Smooth muscle cell (in vitro differentiated cells): ENCODE measurements at regions not wholly inside any gene's neighbourhood (a gene's known extent, or its start where the extent isn't known, plus 50 kb on each side); places are given as distances from the start of the nearest gene placed in this dataset.

Source experiments
- DNase-seq: peaks from one replicate; lab custom pipeline; 2025; ENCODE audit not compliant: unreplicated experiment; lab: John Stamatoyannopoulos, UW
- H2AFZ ChIP-seq: fragments of 200-600 bp; sonication (generic); 2 replicates; pipeline ENCODE4 v1.6.0; 2016; ENCODE audit warnings: antibody characterized with exemption, low read depth, mild to moderate bottlenecking
- H3F3A ChIP-seq: fragments of 200-600 bp; sonication (generic); 2 replicates; pipeline ENCODE4 v1.6.0; 2017; ENCODE audit warnings: antibody characterized with exemption, low read depth
- H3K27ac ChIP-seq: fragments of 200-600 bp; sonication (generic); 2 replicates; pipeline ENCODE4 v1.5.1; 2016; ENCODE audit warnings: low read depth, mild to moderate bottlenecking
- H3K27me3 ChIP-seq: fragments of 200-600 bp; sonication (generic); 2 replicates; pipeline ENCODE4 v1.6.1; 2016; ENCODE audit warnings: low read depth, mild to moderate bottlenecking
- H3K36me3 ChIP-seq: fragments of 200-600 bp; sonication (generic); 2 replicates; pipeline ENCODE4 v1.5.1; 2016; ENCODE audit warnings: low read depth
- H3K4me1 ChIP-seq: fragments of 200-600 bp; sonication (generic); 2 replicates; pipeline ENCODE4 v1.5.1; 2016; ENCODE audit warnings: low read depth
- H3K4me2 ChIP-seq: fragments of 200-600 bp; sonication (generic); 2 replicates; pipeline ENCODE4 v1.6.0; 2016; ENCODE audit warnings: mild to moderate bottlenecking
- H3K4me3 ChIP-seq: fragments of 200-600 bp; sonication (generic); 2 replicates; pipeline ENCODE4 v1.5.1; 2016; ENCODE audit warnings: mild to moderate bottlenecking
- H3K79me2 ChIP-seq: fragments of 200-600 bp; sonication (generic); 2 replicates; pipeline ENCODE4 v1.6.0; 2016; ENCODE audit warnings: low read depth, mild to moderate bottlenecking
- H3K9ac ChIP-seq: fragments of 200-600 bp; sonication (generic); 2 replicates; pipeline ENCODE4 v1.6.0; 2016; ENCODE audit warnings: low read depth
- H3K9me3 ChIP-seq: fragments of 200-600 bp; sonication (generic); replicated peaks from 2 replicates; pipeline ENCODE4 v1.5.1; 2016; ENCODE audit warnings: low read depth
- H4K20me1 ChIP-seq: fragments of 200-600 bp; sonication (generic); 2 replicates; pipeline ENCODE4 v1.6.0; 2016; ENCODE audit warnings: low read depth
- WGBS: methylation state at CpG from one replicate; pipeline ENCODE4 v1.1.7; 2016; ENCODE audit warnings: low lambda C conversion rate; 5-methylcytosine and 5-hydroxymethylcytosine counted together
- TF ChIP-seq, protein P1 (sequence below): fragments of 200-600 bp; sonication (generic); IDR thresholded peaks from 2 replicates; pipeline ENCODE4 v1.5.1; 2017; ENCODE audit warnings: borderline replicate concordance, mild to moderate bottlenecking, antibody characterized with exemption; ENCODE audit not compliant: insufficient read depth, poor library complexity, severe bottlenecking

DNA sequence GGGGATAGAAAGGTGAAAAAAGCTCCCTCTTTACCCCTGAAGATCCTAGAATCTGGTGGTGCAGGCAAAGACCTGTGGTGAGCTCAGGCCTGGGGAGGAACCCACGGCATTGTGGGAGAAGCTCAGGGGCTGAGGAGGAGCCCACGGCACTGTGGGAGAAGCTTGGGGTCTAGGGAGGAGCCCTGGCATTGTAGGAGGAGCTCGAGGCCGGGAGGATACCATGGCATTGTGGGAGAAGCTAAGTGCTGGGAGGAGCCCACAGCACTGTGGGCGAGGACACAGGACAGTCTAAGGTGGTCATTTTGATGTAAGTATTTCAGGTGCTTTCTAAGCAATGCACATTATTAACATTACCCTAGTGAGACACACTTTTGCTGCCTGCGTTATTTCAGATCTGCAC is 179.7 kb downstream of the HSD17B3 start:
- no peak overlapping the region for H2AFZ ChIP-seq
- H3K9me3 ChIP-seq: no peaks in the 10 kb centered on the region
- no peak overlapping the region for H3K4me2 ChIP-seq
- H3K27ac ChIP-seq: no peak overlapping the region
- TF ChIP-seq, protein P1, sequence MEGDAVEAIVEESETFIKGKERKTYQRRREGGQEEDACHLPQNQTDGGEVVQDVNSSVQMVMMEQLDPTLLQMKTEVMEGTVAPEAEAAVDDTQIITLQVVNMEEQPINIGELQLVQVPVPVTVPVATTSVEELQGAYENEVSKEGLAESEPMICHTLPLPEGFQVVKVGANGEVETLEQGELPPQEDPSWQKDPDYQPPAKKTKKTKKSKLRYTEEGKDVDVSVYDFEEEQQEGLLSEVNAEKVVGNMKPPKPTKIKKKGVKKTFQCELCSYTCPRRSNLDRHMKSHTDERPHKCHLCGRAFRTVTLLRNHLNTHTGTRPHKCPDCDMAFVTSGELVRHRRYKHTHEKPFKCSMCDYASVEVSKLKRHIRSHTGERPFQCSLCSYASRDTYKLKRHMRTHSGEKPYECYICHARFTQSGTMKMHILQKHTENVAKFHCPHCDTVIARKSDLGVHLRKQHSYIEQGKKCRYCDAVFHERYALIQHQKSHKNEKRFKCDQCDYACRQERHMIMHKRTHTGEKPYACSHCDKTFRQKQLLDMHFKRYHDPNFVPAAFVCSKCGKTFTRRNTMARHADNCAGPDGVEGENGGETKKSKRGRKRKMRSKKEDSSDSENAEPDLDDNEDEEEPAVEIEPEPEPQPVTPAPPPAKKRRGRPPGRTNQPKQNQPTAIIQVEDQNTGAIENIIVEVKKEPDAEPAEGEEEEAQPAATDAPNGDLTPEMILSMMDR: no peak
- no peaks in the 10 kb centered on the region for H3K79me2 ChIP-seq
- 98% methylated on average over 6 of the region's 6 CpGs for WGBS
- H3K9ac ChIP-seq: no peak overlapping the region
- H3K36me3 ChIP-seq: no peaks in the 10 kb centered on the region
- H4K20me1 ChIP-seq: no peaks in the 10 kb centered on the region
- H3K4me1 ChIP-seq: peaks cover 4% of the 10 kb centered on the region
- H3K4me3 ChIP-seq: no peak overlapping the region
- no peak for DNase-seq
- no peaks in the 10 kb centered on the region for H3K27me3 ChIP-seq
- H3F3A ChIP-seq: no peaks in the 10 kb centered on the region

DNA sequence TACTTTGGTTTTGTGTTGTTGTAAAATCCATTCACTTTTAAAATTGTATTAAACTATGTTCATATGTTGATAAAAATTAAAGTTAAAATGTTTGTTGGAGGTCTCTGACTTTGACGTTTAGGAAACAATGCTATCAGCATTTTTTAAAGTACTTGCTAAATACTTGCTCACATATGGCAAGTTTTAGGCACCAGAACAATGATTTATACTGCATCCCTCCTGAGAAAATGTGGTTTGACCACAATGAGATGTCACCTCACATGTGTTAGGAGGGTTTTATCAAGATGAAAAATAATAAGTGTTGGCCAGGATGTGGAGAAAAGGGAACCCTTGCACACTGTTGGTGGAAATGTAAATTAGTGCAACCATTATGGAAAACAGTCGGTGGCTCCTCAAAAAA is 180.8 kb downstream of the HSD17B3 start:
- no peaks in the 10 kb centered on the region for H3K36me3 ChIP-seq
- no peak for DNase-seq
- no peak overlapping the region for H3K27ac ChIP-seq
- H3K4me3 ChIP-seq: no peak overlapping the region
- no peaks in the 10 kb centered on the region for H3F3A ChIP-seq
- TF ChIP-seq, protein P1: no peak
- WGBS: 93% methylated on average over 2 of the region's 2 CpGs
- no peaks in the 10 kb centered on the region for H3K27me3 ChIP-seq
- H3K9me3 ChIP-seq: no peaks in the 10 kb centered on the region
- no peaks in the 10 kb centered on the region for H3K79me2 ChIP-seq
- H4K20me1 ChIP-seq: no peaks in the 10 kb centered on the region
- no peak overlapping the region for H2AFZ ChIP-seq
- H3K9ac ChIP-seq: no peak overlapping the region
- H3K4me2 ChIP-seq: no peak overlapping the region
- peaks cover 4% of the 10 kb centered on the region for H3K4me1 ChIP-seq

DNA sequence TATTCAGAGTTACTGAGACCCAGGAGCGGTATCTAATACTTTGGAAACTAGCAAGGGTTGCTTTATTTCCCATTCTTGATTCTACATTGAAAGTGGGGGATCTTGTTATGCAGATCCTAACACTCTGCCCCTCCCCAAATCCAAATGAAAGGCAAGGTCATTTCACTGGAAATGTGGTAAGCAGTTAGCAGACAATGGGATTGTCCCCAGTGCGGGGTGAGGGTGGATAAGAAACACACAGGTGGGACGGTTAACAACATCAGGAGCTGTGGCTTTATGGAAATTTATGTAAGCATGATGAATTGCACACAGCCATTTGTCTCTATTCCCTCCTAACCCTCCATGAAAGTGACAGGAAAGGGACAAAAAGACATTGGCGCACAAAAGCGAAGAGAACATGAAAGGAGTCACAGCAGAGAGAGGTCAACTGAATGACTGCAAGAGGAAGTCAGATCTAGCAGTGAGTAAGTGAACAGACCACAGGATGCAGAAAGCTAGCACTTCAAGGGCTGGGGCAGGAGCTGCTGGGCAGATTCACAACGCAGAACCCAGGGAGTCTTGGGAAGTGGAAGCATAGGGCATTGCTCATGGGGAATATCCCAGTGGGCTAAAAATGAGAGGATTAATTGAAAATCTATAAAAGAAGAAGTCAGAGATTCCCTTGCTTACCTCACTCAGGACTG is 184.4 kb downstream of the HSD17B3 start:
- TF ChIP-seq, protein P1: no peak

More for the DNA sequence above, 184.4 kb downstream of the HSD17B3 start:
- no peak overlapping the region for H3K9ac ChIP-seq
- no peaks in the 10 kb centered on the region for H3K36me3 ChIP-seq
- H2AFZ ChIP-seq: no peak overlapping the region
- no peaks in the 10 kb centered on the region for H4K20me1 ChIP-seq
- H3K9me3 ChIP-seq: no peaks in the 10 kb centered on the region
- no peaks in the 10 kb centered on the region for H3F3A ChIP-seq
- DNase-seq: no peak
- no peaks in the 10 kb centered on the region for H3K79me2 ChIP-seq
- H3K27ac ChIP-seq: no peak overlapping the region
- WGBS: 96% methylated on average over 6 of the region's 6 CpGs
- H3K4me3 ChIP-seq: no peak overlapping the region
- H3K27me3 ChIP-seq: no peaks in the 10 kb centered on the region
- H3K4me2 ChIP-seq: no peak overlapping the region
- H3K4me1 ChIP-seq: no peaks in the 10 kb centered on the region
